ENCODE measurements at regions not wholly inside any gene's neighbourhood (a gene's known extent, or its start where the extent isn't known, plus 50 kb on each side); places are given as distances from the start of the nearest gene placed in this dataset.

- H3K4me3 ChIP-seq (ENCODE audit: low read depth, low read length), result no peak overlapping the region
- DNase-seq (ENCODE audit: low read depth), result no peak
Measured at GRCh38 chr2:107267086-107267485, 381.1 kb upstream of the ST6GAL2 start.

GRCh38 chr2:107276034-107276433, 390.1 kb upstream of the ST6GAL2 start:
- DNase-seq (ENCODE audit: low read depth), result no peak
- no peak overlapping the region for H3K4me3 ChIP-seq (ENCODE audit: low read depth, low read length)

GRCh38 chr2:107278672-107279071, 392.7 kb upstream of the ST6GAL2 start:
- no peak overlapping the region for H3K4me3 ChIP-seq (ENCODE audit: low read depth, low read length)
- DNase-seq (ENCODE audit: low read depth), result no peak

GRCh38 chr2:107281637-107282036, 395.7 kb upstream of the ST6GAL2 start:
- H3K4me3 ChIP-seq (ENCODE audit: low read depth, low read length), result no peak overlapping the region
- no peak for DNase-seq (ENCODE audit: low read depth)

GRCh38 chr2:107282135-107282534, 396.2 kb upstream of the ST6GAL2 start:
- H3K4me3 ChIP-seq (ENCODE audit: low read depth, low read length), result no peak overlapping the region
- DNase-seq (ENCODE audit: low read depth), result no peak

GRCh38 chr2:107285621-107286299, 399.8 kb upstream of the ST6GAL2 start:
- no peak overlapping the region for H3K4me3 ChIP-seq (ENCODE audit: low read depth, low read length)

GRCh38 chr2:107290041-107290440, 404.1 kb upstream of the ST6GAL2 start:
- H3K4me3 ChIP-seq (ENCODE audit: low read depth, low read length), result no peak overlapping the region
- no peak for DNase-seq (ENCODE audit: low read depth)

More at GRCh38 chr2:107285621-107286299, 399.8 kb upstream of the ST6GAL2 start:
- no peak for DNase-seq (ENCODE audit: low read depth)

GRCh38 chr2:107303964-107304363, 418.0 kb upstream of the ST6GAL2 start:
- H3K4me3 ChIP-seq (ENCODE audit: low read depth, low read length), result no peak overlapping the region
- DNase-seq (ENCODE audit: low read depth), result peak; percentile 38

GRCh38 chr2:107305966-107306365, 420.0 kb upstream of the ST6GAL2 start:
- no peak overlapping the region for H3K4me3 ChIP-seq (ENCODE audit: low read depth, low read length)
- DNase-seq (ENCODE audit: low read depth), result no peak

- no peak for DNase-seq (ENCODE audit: low read depth)
- H3K4me3 ChIP-seq (ENCODE audit: low read depth, low read length), result no peak overlapping the region
Measured at GRCh38 chr2:107306881-107307280, 420.9 kb upstream of the ST6GAL2 start.

GRCh38 chr2:107308835-107309234, 422.9 kb upstream of the ST6GAL2 start:
- no peak overlapping the region for H3K4me3 ChIP-seq (ENCODE audit: low read depth, low read length)
- no peak for DNase-seq (ENCODE audit: low read depth)

- no peak overlapping the region for H3K4me3 ChIP-seq (ENCODE audit: low read depth, low read length)
- DNase-seq (ENCODE audit: low read depth), result no peak
Measured at GRCh38 chr2:107312240-107312639, 426.3 kb upstream of the ST6GAL2 start.

- DNase-seq (ENCODE audit: low read depth), result no peak
- no peak overlapping the region for H3K4me3 ChIP-seq (ENCODE audit: low read depth, low read length)
Measured at GRCh38 chr2:107313316-107313715, 427.3 kb upstream of the ST6GAL2 start.

GRCh38 chr2:107320881-107321280, 434.9 kb upstream of the ST6GAL2 start:
- no peak for DNase-seq (ENCODE audit: low read depth)
- H3K4me3 ChIP-seq (ENCODE audit: low read depth, low read length), result no peak overlapping the region

GRCh38 chr2:107322416-107322815, 436.4 kb upstream of the ST6GAL2 start:
- no peak for DNase-seq (ENCODE audit: low read depth)
- no peak overlapping the region for H3K4me3 ChIP-seq (ENCODE audit: low read depth, low read length)

GRCh38 chr2:107323946-107324565, 438.1 kb upstream of the ST6GAL2 start:
- no peak overlapping the region for H3K4me3 ChIP-seq (ENCODE audit: low read depth, low read length)
- no peak for DNase-seq (ENCODE audit: low read depth)

- H3K4me3 ChIP-seq (ENCODE audit: low read depth, low read length), result no peak overlapping the region
- peak; percentile 81 for DNase-seq (ENCODE audit: low read depth)
Measured at GRCh38 chr2:107325981-107326786, 440.2 kb upstream of the ST6GAL2 start.

- H3K4me3 ChIP-seq (ENCODE audit: low read depth, low read length), result no peak overlapping the region
- DNase-seq (ENCODE audit: low read depth), result no peak
Measured at GRCh38 chr2:107334306-107334705, 448.3 kb upstream of the ST6GAL2 start.

GRCh38 chr2:107336526-107336925, 450.6 kb upstream of the ST6GAL2 start:
- no peak overlapping the region for H3K4me3 ChIP-seq (ENCODE audit: low read depth, low read length)
- peak; percentile 56 for DNase-seq (ENCODE audit: low read depth)

GRCh38 chr2:107337209-107337898, 451.4 kb upstream of the ST6GAL2 start:
- H3K4me3 ChIP-seq (ENCODE audit: low read depth, low read length), result no peak overlapping the region
- peak; percentile 83 for DNase-seq (ENCODE audit: low read depth)
